KBM-7 (cell line): ENCODE measurements at regions not wholly inside any gene's neighbourhood (a gene's known extent, or its start where the extent isn't known, plus 50 kb on each side); places are given as distances from the start of the nearest gene placed in this dataset.
"Not testable (repeated sequence)": the region's sequence is repeated elsewhere in the genome, so short reads cannot be mapped to it uniquely, and the experiment has no call there.

Experiments used
- DNase-seq: peaks from one replicate; pipeline ENCODE4 v3.0.0-alpha.2; 2015
- in situ Hi-C: fragments of 300-500 bp; cut with MboI; formaldehyde crosslinking; loops from 2 replicates; pipeline ENCODE4 v1.14.3; 2020; ENCODE audit warnings: low sequenced_read_pairs, low pct_unique_long_range_greater_than_20kb, mixed read lengths

- in situ Hi-C loops, result not testable (repeated sequence)
These were observed 57.1 kb upstream of the LOC128125822 start for GRCh38 chr6:63515227-63515626.

GRCh38 chr6:63516186-63516944, 55.9 kb upstream of the LOC128125822 start:
- in situ Hi-C loops, result no loop called here
- no peak for DNase-seq

More at GRCh38 chr6:63515227-63515626, 57.1 kb upstream of the LOC128125822 start:
- not testable (repeated sequence) for DNase-seq

GRCh38 chr6:63517221-63517620, 55.1 kb upstream of the LOC128125822 start:
- no peak for DNase-seq
- in situ Hi-C loops, result no loop called here

DNA sequence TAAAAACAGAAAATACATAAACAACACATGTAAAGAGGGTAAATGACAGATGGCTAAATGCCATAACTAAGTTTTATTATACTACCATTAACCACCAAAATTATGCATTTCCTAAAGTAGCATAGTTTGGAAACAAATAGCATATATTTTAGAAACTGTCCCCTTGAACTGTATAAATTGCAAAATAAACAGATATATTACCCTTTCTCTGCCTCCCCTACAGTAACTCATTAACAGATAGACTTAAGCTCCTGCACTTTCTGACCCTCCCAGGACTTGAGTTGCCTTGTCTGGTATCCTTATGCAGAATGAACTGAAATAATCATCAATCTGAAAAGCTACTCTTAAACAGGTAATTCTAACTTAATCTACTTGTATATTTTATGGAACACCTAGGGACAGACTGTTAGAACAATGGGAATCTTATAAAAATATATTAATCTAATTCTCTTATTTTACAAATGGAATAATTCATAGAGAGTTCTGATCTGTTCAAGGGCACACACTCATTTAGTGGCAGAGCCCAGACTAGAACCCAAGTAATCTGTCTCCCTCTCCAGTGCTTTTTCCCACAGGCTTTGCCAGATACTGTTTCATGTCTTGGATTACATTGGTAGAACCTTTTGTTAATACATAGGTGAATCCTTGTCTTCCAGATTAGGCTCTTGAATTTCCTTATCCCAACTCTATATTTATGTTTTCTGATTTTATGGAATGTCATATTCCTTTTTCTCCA, 50.6 kb upstream of the LOC128125822 start:
- in situ Hi-C loops, result no loop called here
- DNase-seq, result no peak
